ENCODE measurements at regions not wholly inside any gene's neighbourhood (a gene's known extent, or its start where the extent isn't known, plus 50 kb on each side); places are given as distances from the start of the nearest gene placed in this dataset.

GRCh38 chr11:116224889-116225200, 547.9 kb downstream of the BUD13 start:
- no peaks in the 10 kb centered on the region for H4K20me1 ChIP-seq (ENCODE audit: insufficient read depth)
- TF ChIP-seq EZH2phosphoT487 (IDR thresholded peaks at IDR 0.05; ENCODE audit: insufficient read depth, low read depth), result no peak
- no peak for TF ChIP-seq EZH2 (IDR thresholded peaks at IDR 0.05; ENCODE audit: insufficient read depth, poor library complexity, severe bottlenecking)
- no peaks in the 10 kb centered on the region for H3K9me2 ChIP-seq (ENCODE audit: insufficient read depth)
- H3K9ac ChIP-seq, result no peak overlapping the region
- in situ Hi-C loops (cut with MboI), result no loop called here
- no peaks in the 10 kb centered on the region for H3F3A ChIP-seq (ENCODE audit: insufficient read depth)
- H3K4me2 ChIP-seq (ENCODE audit: unreplicated experiment), result no peak overlapping the region
- no peaks in the 10 kb centered on the region for H3K36me3 ChIP-seq (ENCODE audit: low read depth)
- no peak overlapping the region for H3K4me3 ChIP-seq
- H3K9me3 ChIP-seq (ENCODE audit: low read depth), result no peaks in the 10 kb centered on the region
- H3K27me3 ChIP-seq (replicated peaks; ENCODE audit: insufficient read depth), result peaks cover 7% of the 10 kb centered on the region; the same call in 1 of the 2 replicates
- no peaks in the 10 kb centered on the region for H3K4me1 ChIP-seq (ENCODE audit: insufficient read depth)
- no peaks in the 10 kb centered on the region for H3K79me2 ChIP-seq (ENCODE audit: insufficient read depth)
- 12 to 13% methylated on average over 5 of the region's 5 CpGs for WGBS, 2 experiments (ENCODE audit: low coverage in 1 of 2, low lambda C conversion rate in 2 of 2, missing lambda C conversion rate in 2 of 2)
- no peak overlapping the region for H2AFZ ChIP-seq
- H3K27ac ChIP-seq, result no peak overlapping the region
- no peak for DNase-seq

DNA sequence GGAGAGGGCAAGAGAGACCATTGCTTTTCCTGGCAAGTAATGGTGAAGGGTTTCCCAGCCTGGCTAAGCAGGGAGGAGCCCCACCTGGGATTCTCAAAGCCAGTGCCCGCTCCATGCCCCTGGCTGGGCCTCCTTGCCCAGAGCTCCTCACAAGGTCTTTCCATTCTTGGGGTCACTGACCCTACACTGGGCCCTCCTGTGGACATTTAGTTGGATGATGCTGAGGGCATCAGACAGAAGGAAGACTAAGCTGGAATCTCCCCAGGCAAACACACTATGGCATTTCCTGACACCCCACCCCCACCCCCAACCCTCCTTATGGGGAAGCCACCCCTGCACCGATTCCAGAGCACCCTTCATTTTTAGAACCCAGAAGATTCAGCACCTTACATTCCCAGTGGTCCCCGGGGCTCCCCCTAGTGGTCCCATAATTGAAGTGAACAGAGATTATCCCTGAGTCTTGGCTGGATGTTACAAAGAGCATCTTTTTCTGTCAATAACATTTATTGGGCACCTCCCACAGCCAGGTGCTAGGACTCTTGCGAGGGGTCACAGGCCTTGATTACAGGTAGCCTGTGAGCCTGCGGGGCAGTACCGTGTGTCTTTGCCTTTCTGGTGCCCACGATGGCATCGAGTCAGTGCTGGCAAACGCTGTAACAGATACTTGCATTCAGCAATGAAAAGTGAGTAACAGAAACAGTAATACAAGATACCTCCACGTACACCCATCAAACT, 548.5 kb downstream of the BUD13 start:
- in situ Hi-C loops (cut with MboI), result no loop called here
- H3K36me3 ChIP-seq (ENCODE audit: low read depth), result no peaks in the 10 kb centered on the region
- H3K4me3 ChIP-seq, result no peak overlapping the region
- H3F3A ChIP-seq (ENCODE audit: insufficient read depth), result no peaks in the 10 kb centered on the region
- H3K4me2 ChIP-seq (ENCODE audit: unreplicated experiment), result no peak overlapping the region
- H3K9me2 ChIP-seq (ENCODE audit: insufficient read depth), result no peaks in the 10 kb centered on the region
- H3K27me3 ChIP-seq (replicated peaks; ENCODE audit: insufficient read depth), result 0 out of 2 replicates have a peak, but pooled peaks cover 3% of the 10 kb centered on the region
- no peaks in the 10 kb centered on the region for H3K4me1 ChIP-seq (ENCODE audit: insufficient read depth)
- H3K9me3 ChIP-seq (ENCODE audit: low read depth), result no peaks in the 10 kb centered on the region
- H3K79me2 ChIP-seq (ENCODE audit: insufficient read depth), result no peaks in the 10 kb centered on the region
- no peak overlapping the region for H3K9ac ChIP-seq
- TF ChIP-seq EZH2 (IDR thresholded peaks at IDR 0.05; ENCODE audit: insufficient read depth, poor library complexity, severe bottlenecking) (no peak), EZH2phosphoT487 (IDR thresholded peaks at IDR 0.05; ENCODE audit: insufficient read depth, low read depth) (no peak)
- WGBS, 2 experiments (ENCODE audit: low coverage in 1 of 2, low lambda C conversion rate in 2 of 2, missing lambda C conversion rate in 2 of 2), result 29 to 31% methylated on average over 9 to 10 of the region's 10 CpGs
- no peak overlapping the region for H2AFZ ChIP-seq
- H3K27ac ChIP-seq, result no peak overlapping the region
- peak; percentile 55 for DNase-seq
- no peaks in the 10 kb centered on the region for H4K20me1 ChIP-seq (ENCODE audit: insufficient read depth)

DNA sequence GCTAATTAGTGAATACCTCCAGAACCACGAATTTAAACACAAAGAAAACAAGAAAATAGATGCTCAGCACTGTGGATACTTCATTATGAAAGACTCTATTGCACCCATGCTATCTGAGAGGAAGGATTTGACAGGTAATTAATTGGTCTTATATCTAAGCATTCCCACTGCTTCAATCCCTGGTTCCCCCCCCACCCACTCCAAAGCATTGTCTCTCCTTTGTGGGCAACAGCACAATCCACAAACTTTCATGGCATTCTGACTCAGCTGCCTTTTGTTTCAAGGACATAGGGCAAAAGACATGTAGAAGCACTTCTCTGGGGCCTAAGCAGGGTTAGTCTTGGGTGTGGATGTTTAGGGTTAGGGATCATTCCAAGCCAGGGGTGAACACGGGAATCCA, 551.4 kb downstream of the BUD13 start:
- Histone ChIP-seq H3F3A (ENCODE audit: insufficient read depth) (no peaks in the 10 kb centered on the region), H2AFZ (no peak overlapping the region), H3K79me2 (ENCODE audit: insufficient read depth) (no peaks in the 10 kb centered on the region), H3K4me2 (ENCODE audit: unreplicated experiment) (no peak overlapping the region), H3K4me3 (no peak overlapping the region), H3K9me2 (ENCODE audit: insufficient read depth) (no peaks in the 10 kb centered on the region), H3K27ac (no peak overlapping the region), H3K27me3 (replicated peaks; ENCODE audit: insufficient read depth) (0 out of 2 replicates have a peak, but pooled peaks cover 3% of the 10 kb centered on the region), H3K9ac (no peak overlapping the region), H3K9me3 (ENCODE audit: low read depth) (no peaks in the 10 kb centered on the region), H3K36me3 (ENCODE audit: low read depth) (no peaks in the 10 kb centered on the region), H4K20me1 (ENCODE audit: insufficient read depth) (no peaks in the 10 kb centered on the region), H3K4me1 (ENCODE audit: insufficient read depth) (no peaks in the 10 kb centered on the region)
- TF ChIP-seq EZH2phosphoT487 (IDR thresholded peaks at IDR 0.05; ENCODE audit: insufficient read depth, low read depth), result no peak
- TF ChIP-seq EZH2 (IDR thresholded peaks at IDR 0.05; ENCODE audit: insufficient read depth, poor library complexity, severe bottlenecking), result no peak
- WGBS, 2 experiments (ENCODE audit: low coverage in 1 of 2, low lambda C conversion rate in 2 of 2, missing lambda C conversion rate in 2 of 2), result 32 to 50% methylated on average over 2 of the region's 2 CpGs
- in situ Hi-C loops (cut with MboI), result no loop called here
- no peak for DNase-seq

DNA sequence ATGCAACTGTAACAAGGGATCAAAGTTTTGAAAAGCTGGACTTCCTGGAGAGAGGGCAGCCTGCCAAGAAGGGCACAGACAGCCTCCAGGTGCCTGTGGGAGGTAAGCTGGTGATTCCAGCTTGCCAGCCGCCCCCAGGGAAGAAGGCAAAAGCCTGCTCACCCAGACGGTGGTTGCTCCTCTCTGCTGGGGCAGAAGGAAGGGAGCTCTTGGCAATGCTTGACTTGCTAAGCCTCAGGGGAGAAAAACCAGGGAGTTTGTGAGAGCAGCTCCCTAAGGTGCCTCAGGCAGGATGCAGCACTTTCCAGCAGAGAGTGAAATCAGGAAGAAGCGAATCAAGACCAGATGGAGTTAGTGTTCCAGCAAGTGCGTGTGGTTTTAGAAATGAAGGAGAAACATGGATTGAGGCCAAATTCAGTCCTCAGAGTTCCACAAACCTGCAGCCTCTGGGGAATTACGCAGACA, 553.6 kb downstream of the BUD13 start:
- no peaks in the 10 kb centered on the region for H3F3A ChIP-seq (ENCODE audit: insufficient read depth)
- H3K36me3 ChIP-seq (ENCODE audit: low read depth), result no peaks in the 10 kb centered on the region
- H3K4me2 ChIP-seq (ENCODE audit: unreplicated experiment), result no peak overlapping the region
- no peak overlapping the region for H3K27ac ChIP-seq
- H3K4me3 ChIP-seq, result no peak overlapping the region
- no peak for TF ChIP-seq EZH2 (IDR thresholded peaks at IDR 0.05; ENCODE audit: insufficient read depth, poor library complexity, severe bottlenecking)
- TF ChIP-seq EZH2phosphoT487 (IDR thresholded peaks at IDR 0.05; ENCODE audit: insufficient read depth, low read depth), result no peak
- no peak overlapping the region for H2AFZ ChIP-seq
- 20 to 28% methylated on average over 5 of the region's 5 CpGs for WGBS, 2 experiments (ENCODE audit: low coverage in 1 of 2, low lambda C conversion rate in 2 of 2, missing lambda C conversion rate in 2 of 2)
- no peaks in the 10 kb centered on the region for H3K9me2 ChIP-seq (ENCODE audit: insufficient read depth)
- H3K9me3 ChIP-seq (ENCODE audit: low read depth), result no peaks in the 10 kb centered on the region
- no peaks in the 10 kb centered on the region for H3K4me1 ChIP-seq (ENCODE audit: insufficient read depth)
- H3K79me2 ChIP-seq (ENCODE audit: insufficient read depth), result no peaks in the 10 kb centered on the region
- no peak for DNase-seq
- H3K9ac ChIP-seq, result no peak overlapping the region
- in situ Hi-C loops (cut with MboI), result no loop called here
- H4K20me1 ChIP-seq (ENCODE audit: insufficient read depth), result no peaks in the 10 kb centered on the region
- H3K27me3 ChIP-seq (replicated peaks; ENCODE audit: insufficient read depth), result 0 out of 2 replicates have a peak, but pooled peaks cover 3% of the 10 kb centered on the region

Data from GM23248 (cell line).